GM12873 (cell line): ENCODE measurements at regions not wholly inside any gene's neighbourhood (a gene's known extent, or its start where the extent isn't known, plus 50 kb on each side); places are given as distances from the start of the nearest gene placed in this dataset.

Source experiments
- TF ChIP-seq, protein P1 (sequence below): IDR thresholded peaks from 2 replicates; pipeline ENCODE4 v1.5.1; 2012; ENCODE audit warnings: low read depth, mild to moderate bottlenecking, moderate library complexity, low read length, control low read depth; ENCODE audit not compliant: insufficient read depth; ENCODE audit errors: missing control alignments

DNA sequence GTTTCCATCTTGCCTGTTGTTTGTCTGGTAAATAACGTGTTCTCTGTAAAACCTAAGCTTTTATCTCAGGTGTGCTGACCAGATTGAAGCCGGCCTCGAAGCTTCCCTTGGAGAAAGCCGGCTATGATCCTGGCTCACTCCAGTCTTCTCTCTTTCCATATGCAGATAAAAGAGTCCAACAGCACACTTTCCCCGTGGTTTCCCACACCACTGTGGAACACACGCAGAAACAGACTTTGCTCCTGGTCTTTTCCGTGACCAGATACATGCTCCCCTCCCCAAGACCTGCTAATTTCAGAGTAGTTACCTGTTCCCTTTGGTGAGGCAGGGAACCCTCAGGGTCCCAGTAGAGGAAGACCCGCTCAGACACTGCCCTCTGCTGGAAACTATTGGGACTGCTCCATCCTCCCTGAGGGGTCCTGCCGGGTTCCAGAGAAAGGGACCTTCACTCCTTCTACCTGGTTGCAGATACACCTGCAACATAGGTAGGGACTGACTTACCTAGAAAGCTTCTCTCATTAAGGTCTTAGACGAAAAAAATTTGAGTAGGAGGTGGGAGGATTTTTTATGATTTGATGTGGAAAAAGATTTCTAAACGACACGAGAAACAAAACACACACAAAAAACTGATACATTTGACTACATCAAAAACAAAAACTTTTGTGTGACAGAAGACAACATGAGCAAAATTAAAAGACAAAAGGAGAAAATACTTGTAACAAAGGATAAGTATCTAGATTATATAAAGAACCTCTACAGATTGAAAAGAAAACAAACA lies 415.4 kb upstream of the CCDC196 start:
- TF ChIP-seq, protein P1, sequence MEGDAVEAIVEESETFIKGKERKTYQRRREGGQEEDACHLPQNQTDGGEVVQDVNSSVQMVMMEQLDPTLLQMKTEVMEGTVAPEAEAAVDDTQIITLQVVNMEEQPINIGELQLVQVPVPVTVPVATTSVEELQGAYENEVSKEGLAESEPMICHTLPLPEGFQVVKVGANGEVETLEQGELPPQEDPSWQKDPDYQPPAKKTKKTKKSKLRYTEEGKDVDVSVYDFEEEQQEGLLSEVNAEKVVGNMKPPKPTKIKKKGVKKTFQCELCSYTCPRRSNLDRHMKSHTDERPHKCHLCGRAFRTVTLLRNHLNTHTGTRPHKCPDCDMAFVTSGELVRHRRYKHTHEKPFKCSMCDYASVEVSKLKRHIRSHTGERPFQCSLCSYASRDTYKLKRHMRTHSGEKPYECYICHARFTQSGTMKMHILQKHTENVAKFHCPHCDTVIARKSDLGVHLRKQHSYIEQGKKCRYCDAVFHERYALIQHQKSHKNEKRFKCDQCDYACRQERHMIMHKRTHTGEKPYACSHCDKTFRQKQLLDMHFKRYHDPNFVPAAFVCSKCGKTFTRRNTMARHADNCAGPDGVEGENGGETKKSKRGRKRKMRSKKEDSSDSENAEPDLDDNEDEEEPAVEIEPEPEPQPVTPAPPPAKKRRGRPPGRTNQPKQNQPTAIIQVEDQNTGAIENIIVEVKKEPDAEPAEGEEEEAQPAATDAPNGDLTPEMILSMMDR: peak; percentile 95

DNA sequence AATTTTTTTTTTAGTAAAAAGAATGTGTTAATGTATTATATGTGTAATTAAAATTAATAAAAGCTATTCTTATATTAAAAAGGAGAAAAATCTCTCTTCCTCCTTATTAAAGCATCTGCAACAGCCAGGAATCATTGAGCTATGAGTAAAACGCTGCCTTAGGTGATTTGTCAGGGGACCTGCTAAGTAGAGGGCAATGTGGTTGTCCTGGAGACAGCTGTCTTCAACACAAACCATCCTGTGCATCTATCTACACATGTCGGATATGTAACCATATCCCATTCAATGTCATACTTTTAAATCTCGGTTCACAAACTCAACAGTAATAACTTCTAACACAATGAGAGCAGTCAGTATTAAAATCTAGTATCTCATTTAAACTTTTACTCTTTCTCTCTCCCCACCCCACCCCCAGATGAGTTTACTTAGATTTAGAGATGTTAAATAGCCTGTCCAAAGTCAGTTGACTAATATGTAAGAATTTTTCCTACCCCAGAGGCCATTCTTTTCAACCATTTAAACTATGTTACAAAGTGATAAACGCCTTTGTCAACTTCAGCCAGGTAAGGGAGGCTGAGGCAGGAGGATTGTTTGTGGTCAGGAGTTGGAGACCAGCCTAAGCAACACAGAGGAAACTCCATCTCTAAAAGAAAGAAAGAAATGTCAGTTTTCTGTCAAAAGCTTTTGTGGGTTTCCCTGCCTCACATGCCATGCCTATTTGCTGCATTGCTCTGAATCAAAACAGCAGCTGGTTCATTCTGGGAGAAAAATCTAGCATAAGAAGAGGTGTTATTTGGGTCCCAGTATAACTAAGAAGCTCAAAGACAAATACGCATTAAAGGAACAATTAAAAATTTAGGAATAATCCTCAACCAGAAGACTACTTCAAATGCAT lies 413.7 kb upstream of the CCDC196 start:
- TF ChIP-seq, protein P1: no peak

DNA sequence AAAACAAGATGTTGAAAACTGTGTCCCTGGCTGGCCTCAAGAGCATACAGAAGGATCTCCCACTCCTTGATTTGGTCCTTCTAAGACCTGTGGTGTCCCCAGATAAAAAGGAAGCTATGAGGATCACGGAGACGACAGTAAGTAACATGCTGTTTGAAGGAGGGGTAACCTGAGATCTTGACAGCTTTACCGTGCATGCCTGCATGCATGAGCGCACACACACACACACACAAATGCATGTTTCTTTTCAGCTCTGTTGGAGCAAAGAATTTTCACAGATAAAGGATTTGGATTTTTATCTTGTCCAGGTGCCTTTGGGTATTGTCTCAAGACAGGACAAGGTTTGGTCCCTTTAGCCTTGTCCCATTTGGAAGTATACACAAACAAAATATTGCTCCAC lies 411.6 kb upstream of the CCDC196 start:
- TF ChIP-seq, protein P1: no peak

DNA sequence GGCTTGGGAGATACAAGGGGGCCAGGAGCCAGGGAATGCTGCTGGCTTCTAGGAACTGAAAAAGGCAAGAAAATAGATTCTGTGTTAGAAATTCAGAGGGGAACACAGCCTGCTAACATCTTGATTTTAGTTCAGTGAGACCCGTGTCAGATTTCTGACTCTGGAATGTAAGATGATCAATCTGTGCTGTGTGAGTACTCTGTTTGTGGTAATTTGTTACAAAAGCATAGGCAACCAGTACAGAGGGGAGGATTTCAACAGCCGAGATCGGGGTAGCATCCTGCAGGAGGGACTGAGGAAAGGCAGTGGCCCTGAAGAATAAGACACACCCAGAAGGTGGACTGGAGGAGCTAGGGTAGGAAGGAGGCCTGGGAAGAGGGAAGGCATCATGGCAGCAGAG lies 410.0 kb upstream of the CCDC196 start:
- TF ChIP-seq, protein P1: no peak

DNA sequence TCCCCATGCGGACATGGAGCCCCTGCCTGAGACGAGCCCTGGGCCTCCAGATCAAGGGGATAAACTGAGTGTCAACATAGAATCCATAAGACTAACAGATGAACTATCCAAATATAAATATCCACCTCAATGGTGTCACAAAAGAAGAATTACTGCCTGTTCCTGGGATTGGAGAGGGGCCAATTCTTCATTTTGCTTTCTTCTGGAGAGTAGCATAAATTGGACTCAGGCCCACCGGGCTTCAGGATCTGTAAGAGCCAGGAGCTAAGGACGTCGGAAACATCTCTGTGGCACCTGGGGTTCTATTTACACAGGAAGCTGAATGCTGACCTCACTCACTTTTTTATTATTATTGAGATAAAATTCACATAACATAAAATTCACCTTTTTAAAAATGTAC lies 408.2 kb upstream of the CCDC196 start:
- TF ChIP-seq, protein P1: no peak

DNA sequence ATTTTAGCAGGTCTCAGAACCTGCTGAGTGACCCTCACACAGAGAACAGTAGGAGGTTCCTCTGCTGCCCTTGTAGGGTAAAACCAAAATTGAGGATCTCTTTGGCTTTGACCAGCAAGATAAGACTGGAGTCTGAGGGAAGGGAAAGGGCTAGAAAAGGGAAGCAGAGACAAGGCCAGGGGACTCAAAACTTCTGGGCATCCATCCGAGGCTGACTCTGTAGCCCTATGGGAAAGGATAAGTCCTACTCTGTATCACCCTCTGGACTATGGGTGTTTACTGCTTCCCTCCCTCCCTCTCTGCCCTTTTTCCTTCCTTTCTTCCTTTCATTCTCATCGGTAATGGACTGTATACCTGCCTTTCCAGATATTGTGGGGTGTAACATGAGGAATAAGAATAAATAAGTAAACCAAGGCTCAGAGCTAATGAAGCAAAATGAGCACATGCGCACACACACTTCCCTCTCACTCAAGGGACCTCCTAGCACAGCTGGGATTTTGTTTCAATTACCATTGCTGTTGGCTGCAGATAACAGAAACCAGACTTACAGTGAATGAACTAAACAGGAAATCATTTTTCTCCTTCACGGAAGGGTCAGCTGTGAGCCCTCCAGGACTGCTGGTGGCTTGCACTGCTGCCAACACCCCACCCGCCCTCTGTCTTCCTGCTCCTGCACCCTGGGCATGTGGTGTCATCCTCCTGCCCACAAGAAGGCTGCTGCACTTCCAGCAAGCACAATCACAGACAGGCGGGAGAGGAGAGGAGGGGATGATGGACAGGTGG lies 404.4 kb upstream of the CCDC196 start:
- TF ChIP-seq, protein P1: no peak
